Neuronal stem cell (in vitro differentiated cells): ENCODE measurements at regions not wholly inside any gene's neighbourhood (a gene's known extent, or its start where the extent isn't known, plus 50 kb on each side); places are given as distances from the start of the nearest gene placed in this dataset.

Experiments
- DNase-seq: peaks from one replicate; pipeline ENCODE4 v3.0.0-alpha.2; 2013; ENCODE audit warnings: low spot score
- H2AFZ ChIP-seq: one replicate; pipeline ENCODE4 v1.6.1; 2013; ENCODE audit warnings: mild to moderate bottlenecking, low read length, inconsistent platforms
- H2AK5ac ChIP-seq: 2 replicates; pipeline ENCODE4 v1.6.1; 2013; ENCODE audit warnings: low read depth, mild to moderate bottlenecking, inconsistent platforms, low read length, moderate library complexity, mixed read lengths
- H2BK120ac ChIP-seq: 2 replicates; pipeline ENCODE4 v1.6.1; 2013; ENCODE audit warnings: low read depth, mild to moderate bottlenecking, inconsistent platforms, low read length, moderate library complexity, mixed read lengths
- H2BK12ac ChIP-seq: one replicate; pipeline ENCODE4 v1.6.1; 2013; ENCODE audit warnings: low read length, inconsistent platforms
- H2BK15ac ChIP-seq: 2 replicates; pipeline ENCODE4 v1.6.1; 2013; ENCODE audit warnings: mild to moderate bottlenecking, low read length, inconsistent platforms, mixed read lengths
- H2BK5ac ChIP-seq: one replicate; pipeline ENCODE4 v1.6.1; 2013; ENCODE audit warnings: inconsistent platforms, mild to moderate bottlenecking, low read length, moderate library complexity
- H3K14ac ChIP-seq: one replicate; pipeline ENCODE4 v1.6.1; 2013; ENCODE audit warnings: low read length, inconsistent platforms
- H3K18ac ChIP-seq: 2 replicates; pipeline ENCODE4 v1.6.1; 2013; ENCODE audit warnings: low read length, inconsistent platforms
- H3K23ac ChIP-seq: 2 replicates; pipeline ENCODE4 v1.6.1; 2013; ENCODE audit warnings: low read depth, mild to moderate bottlenecking, mixed read lengths, low read length, inconsistent platforms; ENCODE audit not compliant: poor library complexity
- H3K27ac ChIP-seq: replicated peaks from 3 replicates; pipeline ENCODE4 v1.5.1; 2013; ENCODE audit warnings: low read length, inconsistent platforms
- H3K27me3 ChIP-seq, 3 experiments: 2 replicates each; pipeline ENCODE4 v1.6.1; 2013; ENCODE audit warnings: low read length in 3 of 3, mild to moderate bottlenecking in 2 of 3, inconsistent platforms in 1 of 3, low read depth in 1 of 3, mixed read lengths in 1 of 3, moderate library complexity in 1 of 3; ENCODE audit not compliant: control insufficient read depth in 3 of 3, insufficient read depth in 3 of 3
- H3K36me3 ChIP-seq, 2 donors: replicated peaks in 1 of 2; 2 replicates each; pipeline ENCODE4 v1.6.1; 2013; ENCODE audit warnings: low read length in 2 of 2; ENCODE audit not compliant: control insufficient read depth in 2 of 2, insufficient read depth in 2 of 2
- H3K4ac ChIP-seq: 2 replicates; pipeline ENCODE4 v1.6.1; 2013; ENCODE audit warnings: inconsistent platforms, mild to moderate bottlenecking, low read length, moderate library complexity
- H3K4me1 ChIP-seq, 2 donors: 1 replicate in 1 of 2; 2 replicates in 1 of 2; pipeline ENCODE4 v1.6.1; 2013; ENCODE audit warnings: low read length in 2 of 2, low read depth in 1 of 2; ENCODE audit not compliant: control insufficient read depth in 2 of 2, insufficient read depth in 1 of 2
- H3K4me2 ChIP-seq: one replicate; pipeline ENCODE4 v1.6.1; 2013; ENCODE audit warnings: mild to moderate bottlenecking, low read length, inconsistent platforms; ENCODE audit not compliant: insufficient read depth, poor library complexity, severe bottlenecking
- H3K4me3 ChIP-seq, 2 donors: 2 replicates each; pipeline ENCODE4 v1.5.1; 2013; ENCODE audit warnings: low read length in 2 of 2, mild to moderate bottlenecking in 2 of 2, inconsistent platforms in 1 of 2, moderate library complexity in 1 of 2
- H3K79me1 ChIP-seq: one replicate; pipeline ENCODE4 v1.6.1; 2013; ENCODE audit warnings: low read depth, mild to moderate bottlenecking, inconsistent platforms, low read length, moderate library complexity
- H3K9ac ChIP-seq: one replicate; pipeline ENCODE4 v1.6.1; 2013; ENCODE audit warnings: mild to moderate bottlenecking, low read depth, low read length, inconsistent platforms; ENCODE audit not compliant: poor library complexity
- H3K9me3 ChIP-seq, 2 donors: replicated peaks in 1 of 2; 2 replicates each; pipeline versions ENCODE3 to v1.6.1; 2013; ENCODE audit warnings: low read length in 2 of 2, mild to moderate bottlenecking in 2 of 2, inconsistent platforms in 1 of 2, low read depth in 1 of 2, mixed read lengths in 1 of 2, moderate library complexity in 1 of 2; ENCODE audit not compliant: control insufficient read depth in 2 of 2, insufficient read depth in 1 of 2
- H4K8ac ChIP-seq: one replicate; pipeline ENCODE4 v1.6.1; 2013; ENCODE audit warnings: low read depth, mild to moderate bottlenecking, inconsistent platforms, low read length, moderate library complexity
- H4K91ac ChIP-seq: one replicate; pipeline ENCODE4 v1.6.1; 2013; ENCODE audit warnings: low read length, low read depth, mild to moderate bottlenecking, inconsistent platforms; ENCODE audit not compliant: poor library complexity
- WGBS, 2 donors: extraction: QIAGEN DNeasy Blood & Tissue Kit; methylation state at CpG; one replicate each; pipeline ENCODE4 v1.1.7; 2013; ENCODE audit warnings: missing lambda C conversion rate in 2 of 2, mixed read lengths in 1 of 2; ENCODE audit not compliant: insufficient read length in 2 of 2, insufficient replicate concordance in 1 of 2; ENCODE audit errors: extremely low coverage in 2 of 2; 5-methylcytosine and 5-hydroxymethylcytosine counted together

- Histone ChIP-seq H3K4me1 (no peaks in the 10 kb centered on the region), H2AFZ (no peak overlapping the region)
Measured at GRCh38 chr4:58465031-58465430, 1354.8 kb upstream of the IGFBP7 start.

GRCh38 chr4:58456727-58457384 lies 1346.7 kb upstream of the IGFBP7 start:
- Histone ChIP-seq H3K27me3 (no peaks in the 10 kb centered on the region), H3K79me1 (peaks cover 1% of the 10 kb centered on the region), H3K36me3 (no peaks in the 10 kb centered on the region), H3K4me2 (no peak overlapping the region), H2BK15ac (no peak overlapping the region), H3K14ac (no peak overlapping the region), H2BK12ac (no peak overlapping the region), H3K4ac (no peak overlapping the region), H3K9me3 (peaks cover 0 to 2% of the 10 kb centered on the region in 2 donors), H3K23ac (no peak overlapping the region), H3K27ac (no peak overlapping the region), H3K4me1 (no peaks in the 10 kb centered on the region), H2BK120ac (no peak overlapping the region), H2BK5ac (no peak overlapping the region), H3K18ac (peak overlapping the region; percentile 80), H2AFZ (no peak overlapping the region), H4K91ac (no peak overlapping the region), H4K8ac (no peak overlapping the region), H3K9ac (peak overlapping the region; percentile 44), H2AK5ac (peak overlapping the region; percentile 46), H3K4me3 (peak overlapping the region in 1 of 2 donors; percentile 47)
- WGBS, 2 donors: no CpG with 5 or more reads among the region's 26 CpGs
- no peak for DNase-seq

More at GRCh38 chr4:58465031-58465430, 1354.8 kb upstream of the IGFBP7 start:
- Histone ChIP-seq H3K14ac (no peak overlapping the region), H3K4ac (no peak overlapping the region), H2BK12ac (peak overlapping the region; percentile 58), H2BK120ac (no peak overlapping the region), H3K9me3 (no peaks in the 10 kb centered on the region), H2BK5ac (no peak overlapping the region), H2AK5ac (no peak overlapping the region), H3K9ac (no peak overlapping the region), H3K79me1 (peaks cover 3% of the 10 kb centered on the region), H3K4me3 (no peak overlapping the region), H3K27ac (no peak overlapping the region), H3K4me2 (no peak overlapping the region), H3K18ac (no peak overlapping the region), H4K91ac (no peak overlapping the region), H4K8ac (no peak overlapping the region), H3K36me3 (no peaks in the 10 kb centered on the region), H3K23ac (no peak overlapping the region), H2BK15ac (no peak overlapping the region), H3K27me3 (no peaks in the 10 kb centered on the region)
- no CpG with 5 or more reads among the region's 13 CpGs for WGBS, 2 donors
- no peak for DNase-seq

- H3K79me1 ChIP-seq: peaks cover 1% of the 10 kb centered on the region
- no peak overlapping the region for H4K8ac ChIP-seq
- H2AK5ac ChIP-seq: no peak overlapping the region
- no peak overlapping the region for H3K9ac ChIP-seq
- no peak overlapping the region for H3K18ac ChIP-seq
- H3K4me3 ChIP-seq: no peak overlapping the region
- H3K14ac ChIP-seq: no peak overlapping the region
- WGBS, 2 donors: no CpG with 5 or more reads among the region's 6 CpGs
- H2AFZ ChIP-seq: no peak overlapping the region
- peaks cover 0 to 2% of the 10 kb centered on the region in 2 donors for H3K9me3 ChIP-seq
- H2BK15ac ChIP-seq: no peak overlapping the region
- H3K27ac ChIP-seq: no peak overlapping the region
- H2BK12ac ChIP-seq: no peak overlapping the region
- no peaks in the 10 kb centered on the region for H3K4me1 ChIP-seq
- H3K23ac ChIP-seq: no peak overlapping the region
- H3K27me3 ChIP-seq: no peaks in the 10 kb centered on the region
- DNase-seq: no peak
- no peak overlapping the region for H2BK5ac ChIP-seq
- H3K4me2 ChIP-seq: no peak overlapping the region
- H3K4ac ChIP-seq: no peak overlapping the region
- no peak overlapping the region for H4K91ac ChIP-seq
- no peaks in the 10 kb centered on the region for H3K36me3 ChIP-seq
- H2BK120ac ChIP-seq: no peak overlapping the region
Measured at GRCh38 chr4:58453956-58454355, 1343.8 kb upstream of the IGFBP7 start.

GRCh38 chr4:58451707-58452106 lies 1341.5 kb upstream of the IGFBP7 start:
- H3K14ac ChIP-seq: no peak overlapping the region
- no peak overlapping the region for H2BK120ac ChIP-seq
- H2BK5ac ChIP-seq: no peak overlapping the region
- H2AK5ac ChIP-seq: no peak overlapping the region
- WGBS, 2 donors: no CpG with 5 or more reads among the region's 2 CpGs
- H3K9me3 ChIP-seq: no peaks in the 10 kb centered on the region
- no peak overlapping the region for H4K8ac ChIP-seq
- H3K4me1 ChIP-seq: no peaks in the 10 kb centered on the region
- no peak overlapping the region for H3K4me3 ChIP-seq
- no peak overlapping the region for H3K4ac ChIP-seq
- no peak overlapping the region for H2BK15ac ChIP-seq
- no peak overlapping the region for H3K4me2 ChIP-seq
- H3K79me1 ChIP-seq: peaks cover under 1% of the 10 kb centered on the region
- no peaks in the 10 kb centered on the region for H3K27me3 ChIP-seq
- no peak overlapping the region for H3K9ac ChIP-seq
- H3K36me3 ChIP-seq: no peaks in the 10 kb centered on the region
- no peak overlapping the region for H4K91ac ChIP-seq
- no peak overlapping the region for H3K18ac ChIP-seq
- no peak overlapping the region for H3K27ac ChIP-seq
- H3K23ac ChIP-seq: no peak overlapping the region
- no peak overlapping the region for H2BK12ac ChIP-seq
- DNase-seq: no peak
- no peak overlapping the region for H2AFZ ChIP-seq
